IMR-90 (cell line): ENCODE measurements at regions not wholly inside any gene's neighbourhood (a gene's known extent, or its start where the extent isn't known, plus 50 kb on each side); places are given as distances from the start of the nearest gene placed in this dataset.

Source experiments
- ATAC-seq: fragments of 200-7000 bp; cut with Tn5 transposase; 2 replicates; pipeline ENCODE4 v1.9.1; 2020; ENCODE audit warnings: low read depth, mild to moderate bottlenecking, moderate library complexity
- BruUV-seq: library from RNA; stranded (reverse); fragments of 400-500 nt; replicated peaks from 2 replicates; lab custom pipeline; 2021; lab: Mats Ljungman, UMichigan
- CTCF ChIA-PET: fragments of 300-600 bp; formaldehyde crosslinking; extraction: SDS; loops from one replicate; lab custom pipeline; 2021; ENCODE audit warnings: antibody characterized with exemption; lab: Yijun Ruan, JAX
- POLR2A ChIA-PET: fragments of 300-600 bp; sonication (Branson Sonifier 250); formaldehyde crosslinking; loops from one replicate; lab custom pipeline; 2022; ENCODE audit warnings: antibody characterized with exemption; ENCODE audit not compliant: unreplicated experiment; lab: Charles Lee
- DNase-seq: peaks from one replicate; pipeline ENCODE4 v3.0.0; 2013
- H2AFZ ChIP-seq: replicated peaks from 2 replicates; pipeline ENCODE3; 2013; ENCODE audit warnings: low read length, mild to moderate bottlenecking; ENCODE audit not compliant: poor library complexity
- H2AK5ac ChIP-seq: 2 replicates; pipeline ENCODE4 v1.6.1; 2013; ENCODE audit warnings: low read depth, low read length, inconsistent platforms
- H2AK9ac ChIP-seq: replicated peaks from 2 replicates; pipeline ENCODE3; 2013; ENCODE audit warnings: mild to moderate bottlenecking, low read depth, low read length, moderate library complexity; ENCODE audit not compliant: poor library complexity
- H2BK120ac ChIP-seq: 2 replicates; pipeline ENCODE4 v1.6.1; 2013; ENCODE audit warnings: low read depth, low read length, inconsistent platforms
- H2BK15ac ChIP-seq: 3 replicates; pipeline ENCODE4 v1.6.1; 2013; ENCODE audit warnings: low read depth, low read length, inconsistent platforms
- H2BK20ac ChIP-seq: 2 replicates; pipeline ENCODE4 v1.6.1; 2013; ENCODE audit warnings: low read depth, mild to moderate bottlenecking, inconsistent platforms, low read length, moderate library complexity
- H2BK5ac ChIP-seq: 2 replicates; pipeline ENCODE4 v1.6.1; 2013; ENCODE audit warnings: mild to moderate bottlenecking, low read depth, low read length, inconsistent platforms; ENCODE audit not compliant: poor library complexity, severe bottlenecking
- H3K14ac ChIP-seq: replicated peaks from 2 replicates; pipeline ENCODE4 v1.6.1; 2013; ENCODE audit warnings: low read depth, low read length, inconsistent platforms
- H3K18ac ChIP-seq: 2 replicates; pipeline ENCODE4 v1.6.1; 2013; ENCODE audit warnings: low read depth, low read length, control low read depth
- H3K23ac ChIP-seq: 2 replicates; pipeline ENCODE4 v1.6.1; 2013; ENCODE audit warnings: low read depth, low read length, inconsistent platforms
- H3K27ac ChIP-seq: 2 replicates; pipeline ENCODE4 v1.5.1; 2013; ENCODE audit warnings: mild to moderate bottlenecking, control low read depth, low read length; ENCODE audit not compliant: insufficient read depth
- H3K27me3 ChIP-seq: 2 replicates; pipeline ENCODE4 v1.6.1; 2013; ENCODE audit warnings: low read length; ENCODE audit not compliant: control insufficient read depth, insufficient read depth
- H3K36me3 ChIP-seq: 2 replicates; pipeline ENCODE4 v1.6.1; 2013; ENCODE audit warnings: low read length, mixed read lengths; ENCODE audit not compliant: control insufficient read depth, insufficient read depth
- H3K4ac ChIP-seq: 2 replicates; pipeline ENCODE4 v1.6.1; 2013; ENCODE audit warnings: low read depth, low read length, inconsistent platforms
- H3K4me1 ChIP-seq: 2 replicates; pipeline ENCODE4 v1.6.1; 2013; ENCODE audit warnings: low read length, mixed read lengths; ENCODE audit not compliant: control insufficient read depth, insufficient read depth
- H3K4me2 ChIP-seq: 2 replicates; pipeline ENCODE4 v1.6.1; 2013; ENCODE audit warnings: low read depth, mild to moderate bottlenecking, control low read depth, low read length, moderate library complexity
- H3K4me3 ChIP-seq: 2 replicates; pipeline ENCODE4 v1.5.1; 2013; ENCODE audit warnings: low read depth, mild to moderate bottlenecking, control low read depth, low read length, moderate library complexity; ENCODE audit not compliant: insufficient read depth
- H3K56ac ChIP-seq: 2 replicates; pipeline ENCODE4 v1.6.1; 2013; ENCODE audit warnings: low read length, inconsistent platforms; ENCODE audit not compliant: insufficient read depth; ENCODE audit errors: extremely low read depth
- H3K79me1 ChIP-seq, 2 experiments: 2 replicates each; pipeline ENCODE4 v1.6.1; 2013; ENCODE audit warnings: low read length in 2 of 2, inconsistent platforms in 1 of 2, low read depth in 1 of 2
- H3K9ac ChIP-seq: 2 replicates; pipeline ENCODE4 v1.6.1; 2013; ENCODE audit warnings: low read depth, low read length, control low read depth
- H3K9me1 ChIP-seq: 2 replicates; pipeline ENCODE4 v1.6.1; 2013; ENCODE audit warnings: low read length, inconsistent platforms; ENCODE audit not compliant: insufficient read depth
- H3K9me3 ChIP-seq: 2 replicates; pipeline ENCODE4 v1.6.1; 2013; ENCODE audit warnings: low read length; ENCODE audit not compliant: control insufficient read depth, insufficient read depth
- H4K20me1 ChIP-seq: 2 replicates; pipeline ENCODE4 v1.6.1; 2013; ENCODE audit warnings: low read length, inconsistent platforms; ENCODE audit not compliant: insufficient read depth
- H4K5ac ChIP-seq: 2 replicates; pipeline ENCODE4 v1.6.1; 2013; ENCODE audit warnings: mild to moderate bottlenecking, low read depth, low read length, control low read depth
- H4K8ac ChIP-seq, 2 experiments: 2 replicates each; pipeline ENCODE4 v1.6.1; 2013; ENCODE audit warnings: low read depth in 2 of 2, low read length in 2 of 2, control low read depth in 1 of 2, inconsistent platforms in 1 of 2
- H4K91ac ChIP-seq: 2 replicates; pipeline ENCODE4 v1.6.1; 2013; ENCODE audit warnings: low read depth, low read length, inconsistent platforms; ENCODE audit not compliant: insufficient read depth
- BHLHE40 ChIP-seq: fragments of 150-350 bp; IDR thresholded peaks from 2 replicates; pipeline ENCODE4 v1.6.1; 2016; ENCODE audit warnings: mild to moderate bottlenecking, low read depth, low read length
- CEBPB ChIP-seq: IDR thresholded peaks from 2 replicates; pipeline ENCODE4 v1.6.1; 2012; ENCODE audit warnings: low read depth, low read length, improper control_type of control experiment
- CTCF ChIP-seq: conservative IDR thresholded peaks from 2 replicates; pipeline ENCODE4 v1.5.1; 2012; ENCODE audit warnings: mild to moderate bottlenecking, low read depth, low read length, improper control_type of control experiment
- FOS ChIP-seq: fragments of 150-350 bp; IDR thresholded peaks from 2 replicates; pipeline ENCODE4 v1.6.1; 2016; ENCODE audit warnings: low read depth, low read length
- MAFK ChIP-seq: IDR thresholded peaks from 2 replicates; pipeline ENCODE4 v1.6.1; 2012; ENCODE audit warnings: low read depth, low read length, improper control_type of control experiment
- MAZ ChIP-seq: IDR thresholded peaks from 2 replicates; pipeline ENCODE4 v1.6.1; 2012; ENCODE audit warnings: low read depth, mild to moderate bottlenecking, low read length, improper control_type of control experiment, moderate library complexity, borderline replicate concordance
- NFE2L2 ChIP-seq: fragments of 150-350 bp; IDR thresholded peaks from 2 replicates; pipeline ENCODE4 v1.6.1; 2016; ENCODE audit warnings: low read depth, mild to moderate bottlenecking, low read length
- RAD21 ChIP-seq: IDR thresholded peaks from 2 replicates; pipeline ENCODE4 v1.6.1; 2012; ENCODE audit warnings: low read length, improper control_type of control experiment
- WGBS, 2 experiments: methylation state at CpG; one replicate each; pipeline versions ENCODE4 v1.1.5 to v1.1.7; 2013; ENCODE audit warnings: missing lambda C conversion rate in 2 of 2; ENCODE audit not compliant: insufficient read length in 1 of 2; ENCODE audit errors: extremely low coverage in 2 of 2; 5-methylcytosine and 5-hydroxymethylcytosine counted together
- dilution Hi-C: fragments of 300-500 bp; cut with HindIII; formaldehyde crosslinking; loops from one replicate; pipeline ENCODE4 v1.14.3; 2018; ENCODE audit warnings: low sequenced_read_pairs; ENCODE audit not compliant: unreplicated experiment
- in situ Hi-C: fragments of 300-500 bp; cut with MboI; formaldehyde crosslinking; loops from 3 replicates; pipeline ENCODE4 v1.14.3; 2019; ENCODE audit warnings: low sequenced_read_pairs, inconsistent platforms, mixed read lengths
- intact Hi-C: fragments of 100-400 bp; cut with micrococcal nuclease; formaldehyde crosslinking; loops from 2 replicates; pipeline ENCODE4 v1.10.0; 2022

GRCh38 chr1:234932511-234933430 is 195.9 kb downstream of the TOMM20 start (continued):
- TF ChIP-seq FOS, result no peak
- TF ChIP-seq CEBPB, result no peak
- TF ChIP-seq MAFK, result no peak

GRCh38 chr1:234932106-234932505 is 196.5 kb downstream of the TOMM20 start:
- in situ Hi-C loops (no loop called here), dilution Hi-C loops (no loop called here), intact Hi-C loops (no loop called here)
- Histone ChIP-seq H3K9ac (no peak overlapping the region), H2AFZ (no peak overlapping the region), H2BK20ac (peak overlapping the region; percentile 93; the same call in 1 of the 2 replicates), H3K18ac (no peak overlapping the region), H3K79me1 (no peaks in the 10 kb centered on the region; a peak in 1 of 4 replicates), H3K4me1 (peaks cover 12% of the 10 kb centered on the region), H3K9me1 (peaks cover 16% of the 10 kb centered on the region), H3K27me3 (no peaks in the 10 kb centered on the region), H3K4ac (peak overlapping the region; percentile 90), H3K4me3 (no peak overlapping the region), H4K20me1 (no peaks in the 10 kb centered on the region), H3K4me2 (no peak overlapping the region), H4K5ac (no peak overlapping the region), H3K23ac (no peak overlapping the region), H2AK9ac (no peak overlapping the region), H2BK120ac (peak overlapping the region; percentile 96), H4K8ac (no peak overlapping the region), H3K56ac (no peak overlapping the region), H2BK5ac (no peak overlapping the region), H2AK5ac (peak overlapping the region; percentile 98), H3K27ac (no peak overlapping the region), H3K36me3 (no peaks in the 10 kb centered on the region), H3K9me3 (no peaks in the 10 kb centered on the region), H2BK15ac (no peak overlapping the region; the same call in 2 of the 3 replicates), H3K14ac (peak overlapping the region; percentile 79), H4K91ac (no peak overlapping the region; the same call in 1 of the 2 replicates)
- no TSS peak for BruUV-seq
- ChIA-PET CTCF (no interaction called here), POLR2A (no interaction called here)
- TF ChIP-seq MAZ, result no peak
- no peak for TF ChIP-seq MAFK
- TF ChIP-seq CTCF, result no peak
- no peak for TF ChIP-seq BHLHE40
- TF ChIP-seq RAD21, result no peak
- no peak for TF ChIP-seq NFE2L2
- DNase-seq (no peak), ATAC-seq (no peak)
- WGBS, 2 experiments, result 100% methylated on average over 4 of the region's 12 CpGs; no CpG with 5 or more reads in 1 of the 2 experiments
